Stomach (tissue), 4 donors: ENCODE measurements at regions not wholly inside any gene's neighbourhood (a gene's known extent, or its start where the extent isn't known, plus 50 kb on each side); places are given as distances from the start of the nearest gene placed in this dataset.

Experiments
- CTCF ChIP-seq, 7 experiments: fragments of 450-650 bp in 4 of 7; fragments of 200-600 bp in 3 of 7; sonication (generic) in 3 of 7; IDR thresholded peaks; one replicate each; pipeline ENCODE4 v1.5.1; 2016 to 2019; ENCODE audit warnings: antibody characterized with exemption in 7 of 7, control low read depth in 2 of 7, mild to moderate bottlenecking in 1 of 7
- EP300 ChIP-seq: sonication (generic); formaldehyde crosslinking; IDR thresholded peaks from one replicate; pipeline ENCODE4 v1.6.1; 2017; ENCODE audit warnings: antibody characterized with exemption
- POLR2A ChIP-seq, 4 donors: fragments of 450-650 bp; IDR thresholded peaks; one replicate each; pipeline ENCODE4 v1.6.1; 2016; ENCODE audit warnings: antibody characterized with exemption in 4 of 4, control low read depth in 2 of 4, mild to moderate bottlenecking in 1 of 4, moderate library complexity in 1 of 4
- POLR2AphosphoS5 ChIP-seq, 3 donors: sonication (generic); formaldehyde crosslinking; IDR thresholded peaks; one replicate each; pipeline ENCODE4 v1.6.1; 2016; ENCODE audit warnings: antibody characterized with exemption in 3 of 3

- TF ChIP-seq POLR2A (IDR thresholded peaks at IDR 0.05), result no peak
- TF ChIP-seq POLR2AphosphoS5 (IDR thresholded peaks at IDR 0.05), result no peak
- TF ChIP-seq CTCF (IDR thresholded peaks at IDR 0.05), result no peak
- no peak for TF ChIP-seq EP300
Measured at GRCh38 chr3:195003893-195004289, 267.1 kb downstream of the XXYLT1 start.
